C4-2B (cell line): ENCODE measurements at regions not wholly inside any gene's neighbourhood (a gene's known extent, or its start where the extent isn't known, plus 50 kb on each side); places are given as distances from the start of the nearest gene placed in this dataset.
"Not testable (repeated sequence)": the region's sequence is repeated elsewhere in the genome, so short reads cannot be mapped to it uniquely, and the experiment has no call there.

Experiments
- H3K27ac ChIP-seq: fragments of 450-650 bp; 2 replicates; pipeline ENCODE4 v1.5.1; 2017
- CTCF ChIP-seq: fragments of 450-650 bp; conservative IDR thresholded peaks from 2 replicates; pipeline ENCODE4 v1.5.1; 2017; ENCODE audit warnings: mild to moderate bottlenecking
- ZFX ChIP-seq: fragments of 450-650 bp; IDR thresholded peaks from 2 replicates; pipeline ENCODE4 v1.6.1; 2017

DNA sequence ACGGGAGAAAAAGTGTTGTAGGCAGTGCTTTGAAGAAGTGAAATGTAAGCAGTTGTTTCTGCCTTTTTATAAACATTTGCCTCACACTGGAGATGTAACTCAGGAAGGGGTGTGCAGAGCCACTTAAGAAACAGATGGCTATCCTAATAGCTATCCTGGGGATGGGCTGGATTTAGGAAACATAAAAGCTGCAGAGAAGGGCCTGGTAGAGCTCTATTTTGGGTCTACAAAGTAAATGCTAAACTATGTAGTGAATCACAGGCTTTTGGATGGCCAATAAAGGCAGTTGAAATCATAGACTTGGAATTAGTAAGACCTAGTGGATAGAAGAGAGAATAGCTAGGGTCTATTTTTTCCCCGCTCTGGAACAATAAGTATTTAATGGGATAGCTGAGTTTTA lies 79.9 kb upstream of the AGR3 start:
- TF ChIP-seq CTCF (no peak), ZFX (no peak)
- no peak overlapping the region for H3K27ac ChIP-seq

GRCh38 chr7:16963044-16963443 lies 81.3 kb upstream of the AGR3 start:
- TF ChIP-seq ZFX (no peak), CTCF (no peak)
- H3K27ac ChIP-seq, result no peak overlapping the region

DNA sequence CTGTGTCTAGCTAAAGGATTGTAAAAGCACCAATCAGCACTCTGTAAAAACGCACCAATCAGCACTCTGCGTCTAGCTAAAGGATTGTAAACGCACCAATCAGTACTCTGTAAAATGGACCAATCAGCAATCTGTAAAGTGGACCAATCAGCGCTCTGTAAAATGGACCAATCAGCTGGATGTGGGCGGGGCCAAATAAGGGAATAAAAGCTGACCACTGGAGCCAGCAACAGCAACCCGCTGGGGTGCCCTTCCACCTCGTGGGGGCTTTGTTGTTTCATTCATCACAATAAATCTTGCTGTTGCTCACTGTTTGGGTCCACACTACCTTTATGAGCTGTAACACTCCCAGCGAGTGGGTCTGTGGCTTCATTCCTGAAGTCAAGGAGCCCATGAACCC lies 83.9 kb upstream of the AGR3 start:
- H3K27ac ChIP-seq, result not testable (repeated sequence)

- TF ChIP-seq ZFX (no peak), CTCF (no peak)
- H3K27ac ChIP-seq, result no peak overlapping the region
Measured at GRCh38 chr7:16967300-16967811, 85.6 kb upstream of the AGR3 start.

DNA sequence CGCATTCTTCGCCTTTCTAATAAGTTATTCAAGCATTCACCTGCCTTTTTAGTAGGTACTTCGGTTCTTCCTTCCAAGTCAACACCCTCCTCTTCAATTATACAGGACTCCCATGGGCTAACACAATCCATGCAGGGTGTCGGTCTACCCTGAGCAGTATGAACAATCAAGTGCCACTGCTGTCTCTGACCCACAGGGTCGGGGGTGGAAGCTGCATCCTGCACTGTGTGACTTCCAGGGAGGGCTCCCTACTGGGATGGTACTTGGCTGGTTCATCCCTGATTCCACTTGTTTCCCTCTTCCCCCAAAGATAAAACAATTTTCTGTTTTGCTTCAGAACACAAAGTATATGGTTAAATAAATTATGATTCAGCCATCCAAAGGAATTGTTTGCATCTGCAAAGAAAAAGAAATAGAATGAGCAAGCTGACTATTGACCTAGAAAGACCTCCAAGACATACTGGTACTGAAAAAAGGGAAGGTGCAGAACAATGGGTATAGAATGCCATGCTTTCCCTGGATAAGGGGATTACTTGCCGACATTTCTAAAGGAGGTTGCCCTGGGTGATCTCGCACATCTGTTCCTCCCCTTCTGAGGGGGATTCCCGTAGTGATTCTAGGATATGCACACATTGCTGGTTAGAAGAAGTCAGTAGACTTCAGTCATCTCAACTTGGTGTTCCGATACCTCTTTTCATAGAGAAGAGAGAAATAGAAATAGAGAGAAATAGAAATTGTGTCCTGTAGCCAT lies 89.1 kb upstream of the AGR3 start:
- TF ChIP-seq ZFX (no peak), CTCF (no peak)
- no peak overlapping the region for H3K27ac ChIP-seq

DNA sequence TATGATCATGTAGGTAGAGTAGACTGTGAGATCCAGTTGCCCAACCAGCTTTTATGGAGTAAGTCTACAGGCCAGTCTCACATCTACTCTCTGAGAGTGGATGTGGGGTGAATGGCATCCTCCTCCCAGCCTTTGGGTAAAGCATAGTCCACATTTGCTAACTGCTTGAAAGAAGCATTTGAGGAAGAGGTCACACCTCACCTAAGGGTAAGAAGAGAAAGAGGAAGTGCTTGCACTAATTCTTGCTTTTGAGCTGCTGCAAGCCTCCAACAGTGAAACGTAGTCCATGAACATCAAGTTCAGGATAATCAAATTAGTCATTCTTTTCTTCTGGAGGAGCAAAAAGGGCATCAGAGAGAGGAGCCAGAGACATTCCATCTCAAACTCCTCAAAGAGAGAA lies 93.9 kb upstream of the AGR3 start:
- TF ChIP-seq CTCF (no peak), ZFX (no peak)
- no peak overlapping the region for H3K27ac ChIP-seq

DNA sequence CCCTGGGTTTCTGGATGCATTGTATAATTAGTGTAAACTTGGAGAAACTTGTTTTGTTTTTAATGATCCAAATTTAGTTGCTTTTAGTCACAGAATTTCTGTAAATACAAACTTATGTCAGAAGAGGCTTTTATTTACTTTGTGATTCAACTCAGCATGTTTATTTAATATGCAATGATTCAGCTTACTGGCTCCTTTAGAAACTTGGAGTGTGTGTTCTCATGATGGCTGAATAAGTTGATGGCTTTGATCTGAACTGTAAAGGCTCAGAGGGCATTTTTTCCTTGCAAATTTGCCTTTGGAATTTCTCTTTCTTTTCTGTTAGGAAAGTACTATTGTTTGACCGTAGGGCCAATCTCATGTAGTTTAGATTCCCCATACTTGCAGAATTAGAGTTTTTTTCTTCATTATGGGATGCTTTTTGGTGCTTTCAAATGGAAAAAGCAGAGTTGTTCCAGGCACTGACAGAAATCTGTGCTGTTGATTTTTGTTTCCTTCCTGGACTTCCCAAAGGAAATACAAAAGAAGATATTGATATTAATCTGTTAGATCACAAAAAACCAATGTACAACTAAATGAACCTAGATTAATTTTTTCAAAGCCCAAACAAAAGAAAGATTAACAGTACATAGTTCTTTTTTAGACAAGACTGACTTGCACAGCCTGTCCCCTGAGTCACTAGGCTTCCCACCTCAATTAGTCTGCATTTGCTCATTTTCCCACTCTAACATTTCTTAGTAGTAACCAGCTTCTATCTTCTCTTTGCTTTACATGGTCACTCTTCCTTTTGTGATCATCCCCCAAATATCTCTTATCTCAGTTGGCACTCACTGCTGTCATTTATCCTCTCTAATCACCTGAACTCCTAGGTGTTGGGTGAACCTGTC lies 96.8 kb upstream of the AGR3 start:
- TF ChIP-seq ZFX, result no peak
- TF ChIP-seq CTCF, result no peak
- H3K27ac ChIP-seq, result no peak overlapping the region
